Tibial nerve (tissue), 4 donors: ENCODE measurements at regions not wholly inside any gene's neighbourhood (a gene's known extent, or its start where the extent isn't known, plus 50 kb on each side); places are given as distances from the start of the nearest gene placed in this dataset.

Source experiments
- CTCF ChIP-seq, 5 experiments: fragments of 200-600 bp in 3 of 5; fragments of 450-650 bp in 2 of 5; sonication (generic) in 3 of 5; IDR thresholded peaks; one replicate each; pipeline ENCODE4 v1.5.1; 2016 to 2019; ENCODE audit warnings: antibody characterized with exemption in 5 of 5, mild to moderate bottlenecking in 3 of 5, moderate library complexity in 2 of 5
- EP300 ChIP-seq, 2 donors: sonication (generic); formaldehyde crosslinking; IDR thresholded peaks; one replicate each; pipeline ENCODE4 v1.6.1; 2017; ENCODE audit warnings: antibody characterized with exemption in 2 of 2, mild to moderate bottlenecking in 1 of 2
- POLR2A ChIP-seq, 2 donors: fragments of 450-650 bp; IDR thresholded peaks; one replicate each; pipeline ENCODE4 v1.6.1; 2017; ENCODE audit warnings: antibody characterized with exemption in 2 of 2, mild to moderate bottlenecking in 2 of 2, moderate library complexity in 2 of 2

GRCh38 chr18:22783245-22783644 lies 149.9 kb upstream of the RBBP8 start:
- TF ChIP-seq CTCF (IDR thresholded peaks at IDR 0.05) (no peak), EP300 (IDR thresholded peaks at IDR 0.05) (no peak), POLR2A (IDR thresholded peaks at IDR 0.05) (no peak)
